GM20000 (cell line): ENCODE measurements at regions not wholly inside any gene's neighbourhood (a gene's known extent, or its start where the extent isn't known, plus 50 kb on each side); places are given as distances from the start of the nearest gene placed in this dataset.

Experiments
- DNase-seq: peaks from one replicate; pipeline ENCODE4 v3.0.0; 2012; ENCODE audit warnings: low spot score
- CTCF ChIP-seq: IDR thresholded peaks from 2 replicates; pipeline ENCODE4 v1.5.1; 2012; ENCODE audit warnings: mild to moderate bottlenecking, control low read depth; ENCODE audit errors: extremely low read depth, missing control alignments

GRCh38 chr4:11722223-11722622 is 293.5 kb upstream of the HS3ST1 start:
- DNase-seq, result no peak
- TF ChIP-seq CTCF, result no peak

GRCh38 chr4:11720292-11720691 is 291.6 kb upstream of the HS3ST1 start:
- peak; percentile 22 for TF ChIP-seq CTCF
- DNase-seq, result peak; percentile 20

GRCh38 chr4:11719879-11720278 is 291.2 kb upstream of the HS3ST1 start:
- no peak for DNase-seq
- TF ChIP-seq CTCF, result no peak

GRCh38 chr4:11715753-11716521 is 287.2 kb upstream of the HS3ST1 start:
- DNase-seq, result no peak
- no peak for TF ChIP-seq CTCF

- DNase-seq, result no peak
- no peak for TF ChIP-seq CTCF
Measured at GRCh38 chr4:11710453-11711093, 281.9 kb upstream of the HS3ST1 start.

GRCh38 chr4:11704186-11704830 is 275.6 kb upstream of the HS3ST1 start:
- no peak for TF ChIP-seq CTCF

More at GRCh38 chr4:11704186-11704830, 275.6 kb upstream of the HS3ST1 start:
- no peak for DNase-seq
